Endothelial cell of umbilical vein (primary cell): ENCODE measurements at regions not wholly inside any gene's neighbourhood (a gene's known extent, or its start where the extent isn't known, plus 50 kb on each side); places are given as distances from the start of the nearest gene placed in this dataset.

Source experiments
- BruUV-seq: library from RNA; stranded (reverse); fragments of 400-500 nt; replicated peaks from 2 replicates; lab custom pipeline; 2021; lab: Mats Ljungman, UMichigan
- CTCF ChIA-PET: fragments of 300-600, 350-600 bp; sonication (Branson Sonifier 250); formaldehyde crosslinking; loops from one replicate; lab custom pipeline; 2021; ENCODE audit warnings: antibody characterized with exemption, inconsistent platforms; lab: Charles Lee
- POLR2A ChIA-PET: fragments of 300-600, 350-600 bp; sonication (Branson Sonifier 250); formaldehyde crosslinking; loops from one replicate; lab custom pipeline; 2021; ENCODE audit warnings: antibody characterized with exemption, inconsistent platforms; lab: Charles Lee
- DNase-seq: peaks from one replicate; pipeline ENCODE4 v3.0.0-alpha.2; 2011; ENCODE audit warnings: low read depth, low spot score
- FAIRE-seq: peaks from 2 replicates; lab custom pipeline; 2011; peaks lifted over from hg19 to GRCh38; lab: Jason Lieb, UNC
- H2AFZ ChIP-seq: 2 replicates; pipeline ENCODE4 v1.6.0; 2012; ENCODE audit warnings: low read depth, low read length, control low read depth, inconsistent platforms
- H3K27ac ChIP-seq: 2 replicates; pipeline ENCODE4 v1.5.1; 2011; ENCODE audit warnings: low read depth, mild to moderate bottlenecking, control low read depth, low read length, moderate library complexity; ENCODE audit not compliant: insufficient read depth
- H3K27me3 ChIP-seq, 2 experiments: 2 replicates each; pipeline versions ENCODE4 v1.6.0 to v1.6.1; 2011; ENCODE audit warnings: low read length in 2 of 2, mixed read lengths in 1 of 2; ENCODE audit not compliant: control insufficient read depth in 2 of 2, insufficient read depth in 2 of 2
- H3K36me3 ChIP-seq, 2 experiments: 2 replicates in 1 of 2; 3 replicates in 1 of 2; pipeline ENCODE4 v1.5.1; 2011; ENCODE audit warnings: low read length in 2 of 2, mild to moderate bottlenecking in 1 of 2, moderate library complexity in 1 of 2; ENCODE audit not compliant: control insufficient read depth in 2 of 2, insufficient read depth in 2 of 2; ENCODE audit errors: extremely low read depth in 1 of 2
- H3K4me1 ChIP-seq: 3 replicates; pipeline ENCODE4 v1.5.1; 2011; ENCODE audit warnings: mild to moderate bottlenecking, low read length; ENCODE audit not compliant: control insufficient read depth, insufficient read depth; ENCODE audit errors: extremely low read depth
- H3K4me2 ChIP-seq: 2 replicates; pipeline ENCODE4 v1.6.1; 2011; ENCODE audit warnings: low read length, control low read depth, mixed read lengths; ENCODE audit not compliant: insufficient read depth
- H3K4me3 ChIP-seq, 3 experiments: fragments of 200-600 bp in 1 of 3; sonication (generic), shearing (Covaris generic) in 1 of 3; replicated peaks in 1 of 3; 2 replicates each; pipeline ENCODE4 v1.5.1; 2011 to 2016; ENCODE audit warnings: control low read depth in 3 of 3, low read length in 3 of 3, mild to moderate bottlenecking in 2 of 3, inconsistent platforms in 1 of 3, low read depth in 1 of 3, moderate library complexity in 1 of 3; ENCODE audit not compliant: insufficient read depth in 1 of 3
- H3K79me2 ChIP-seq: 2 replicates; pipeline ENCODE4 v1.6.0; 2012; ENCODE audit warnings: low read length, inconsistent platforms; ENCODE audit not compliant: control insufficient read depth, insufficient read depth
- H3K9ac ChIP-seq: replicated peaks from 2 replicates; pipeline ENCODE3; 2011; ENCODE audit warnings: low read length, control low read depth; ENCODE audit not compliant: insufficient read depth; ENCODE audit errors: extremely low read depth
- H3K9me1 ChIP-seq: replicated peaks from 3 replicates; pipeline ENCODE4 v1.6.0; 2011; ENCODE audit warnings: mild to moderate bottlenecking, low read length; ENCODE audit not compliant: control insufficient read depth, insufficient read depth; ENCODE audit errors: extremely low read depth
- H3K9me3 ChIP-seq: replicated peaks from 2 replicates; pipeline ENCODE4 v1.5.1; 2012; ENCODE audit warnings: low read length, inconsistent platforms; ENCODE audit not compliant: control insufficient read depth, insufficient read depth
- H4K20me1 ChIP-seq: replicated peaks from 2 replicates; pipeline ENCODE3; 2011; ENCODE audit warnings: mild to moderate bottlenecking, low read length; ENCODE audit not compliant: control insufficient read depth, insufficient read depth; ENCODE audit errors: extremely low read depth
- CTCF ChIP-seq, 2 donors: IDR thresholded peaks; 1 replicate in 1 of 2; 2 replicates in 1 of 2; pipeline ENCODE4 v1.5.1; 2011; ENCODE audit warnings: low read length in 2 of 2, mild to moderate bottlenecking in 2 of 2, moderate library complexity in 2 of 2, control low read depth in 1 of 2, inconsistent platforms in 1 of 2, low read depth in 1 of 2; ENCODE audit not compliant: insufficient read depth in 1 of 2; ENCODE audit errors: extremely low read depth in 1 of 2
- FOS ChIP-seq: IDR thresholded peaks from 2 replicates; pipeline ENCODE4 v1.6.1; 2011; ENCODE audit warnings: mild to moderate bottlenecking, low read length, moderate library complexity, borderline replicate concordance; ENCODE audit not compliant: insufficient read depth
- GATA2 ChIP-seq: IDR thresholded peaks from 2 replicates; pipeline ENCODE4 v1.7.0; 2011; ENCODE audit warnings: low read depth, mild to moderate bottlenecking, moderate library complexity, mixed read lengths, low read length; ENCODE audit not compliant: insufficient read length, insufficient read depth
- JUN ChIP-seq: IDR thresholded peaks from 2 replicates; pipeline ENCODE4 v1.6.1; 2011; ENCODE audit warnings: borderline replicate concordance, low read depth; ENCODE audit not compliant: insufficient read length, insufficient read depth
- MAX ChIP-seq: IDR thresholded peaks from 2 replicates; pipeline ENCODE4 v1.6.1; 2011; ENCODE audit not compliant: insufficient read depth, insufficient read length
- MYC ChIP-seq: IDR thresholded peaks from one replicate; pipeline ENCODE4 v1.6.1; 2011; ENCODE audit warnings: mild to moderate bottlenecking, low read depth, low read length
- POLR2A ChIP-seq: IDR thresholded peaks from 2 replicates; pipeline ENCODE4 v1.6.1; 2012; ENCODE audit warnings: low read depth, mild to moderate bottlenecking, control low read depth, low read length
- dilution Hi-C: fragments of 300-500 bp; cut with MboI; formaldehyde crosslinking; loops from one replicate; pipeline ENCODE4 v1.15.0; 2019; ENCODE audit warnings: low sequenced_read_pairs; ENCODE audit not compliant: extremely low pct_ligation_motif_present
- intact Hi-C: fragments of 100-400 bp; cut with micrococcal nuclease; formaldehyde crosslinking; loops from one replicate; pipeline ENCODE4 v1.10.0; 2022

GRCh38 chr1:116847688-116848531, 61.8 kb upstream of the PTGFRN start:
- H3K27ac ChIP-seq: peak overlapping the region; percentile 55
- peaks cover 24% of the 10 kb centered on the region for H3K4me1 ChIP-seq
- H3K9me1 ChIP-seq: no peaks in the 10 kb centered on the region
- H3K79me2 ChIP-seq: no peaks in the 10 kb centered on the region
- TF ChIP-seq GATA2 (no peak), MYC (no peak), POLR2A (no peak), FOS (peak; percentile 84), MAX (no peak), CTCF (IDR thresholded peaks at IDR 0.05; ENCODE audit: extremely low read depth in 1 of 2, insufficient read depth in 1 of 2, low read depth in 1 of 2, low read length in 2 of 2) (no peak), JUN (peak; percentile 52)
- no peaks in the 10 kb centered on the region for H3K9me3 ChIP-seq
- peak; percentile 64 for FAIRE-seq
- H2AFZ ChIP-seq: peak overlapping the region; percentile 44
- BruUV-seq: no TSS peak
- dilution Hi-C loops: no loop called here
- H3K4me2 ChIP-seq: peak overlapping the region; percentile 17
- ChIA-PET POLR2A (no interaction called here), CTCF (no interaction called here)
- peak overlapping the region; percentile 17 for H3K9ac ChIP-seq
- H3K4me3 ChIP-seq: no peak overlapping the region
- intact Hi-C loops: no loop called here
- no peaks in the 10 kb centered on the region for H3K36me3 ChIP-seq
- no peaks in the 10 kb centered on the region for H3K27me3 ChIP-seq
- H4K20me1 ChIP-seq: no peaks in the 10 kb centered on the region
- peak; percentile 78 for DNase-seq
